Muscle of back (tissue), 3 donors: ENCODE measurements at regions not wholly inside any gene's neighbourhood (a gene's known extent, or its start where the extent isn't known, plus 50 kb on each side); places are given as distances from the start of the nearest gene placed in this dataset.

Experiments
- DNase-seq, 3 donors: peaks; one replicate each; pipeline versions ENCODE4 v3.0.0 to v3.0.0-alpha.2; 2013

DNA sequence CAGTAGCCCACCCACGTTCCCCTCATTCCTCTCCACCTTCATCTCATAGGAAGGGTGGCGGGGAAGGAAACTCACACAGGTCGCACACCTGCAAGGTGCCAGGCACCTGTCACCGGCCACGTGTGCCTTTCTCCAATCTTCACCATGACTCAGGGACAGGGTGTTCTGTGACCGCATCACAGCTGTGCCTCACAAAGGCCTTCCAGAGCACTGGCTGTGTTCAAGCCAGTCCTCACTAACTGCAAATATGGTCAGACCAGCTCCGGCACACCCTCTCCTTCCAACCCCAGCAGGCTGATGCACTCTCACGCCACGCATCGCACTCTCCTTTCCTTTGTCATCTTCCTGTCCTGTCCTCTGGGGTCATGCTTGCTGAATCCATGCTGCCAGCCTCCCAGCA is 415.9 kb downstream of the IRS2 start:
- DNase-seq, result no peak

DNA sequence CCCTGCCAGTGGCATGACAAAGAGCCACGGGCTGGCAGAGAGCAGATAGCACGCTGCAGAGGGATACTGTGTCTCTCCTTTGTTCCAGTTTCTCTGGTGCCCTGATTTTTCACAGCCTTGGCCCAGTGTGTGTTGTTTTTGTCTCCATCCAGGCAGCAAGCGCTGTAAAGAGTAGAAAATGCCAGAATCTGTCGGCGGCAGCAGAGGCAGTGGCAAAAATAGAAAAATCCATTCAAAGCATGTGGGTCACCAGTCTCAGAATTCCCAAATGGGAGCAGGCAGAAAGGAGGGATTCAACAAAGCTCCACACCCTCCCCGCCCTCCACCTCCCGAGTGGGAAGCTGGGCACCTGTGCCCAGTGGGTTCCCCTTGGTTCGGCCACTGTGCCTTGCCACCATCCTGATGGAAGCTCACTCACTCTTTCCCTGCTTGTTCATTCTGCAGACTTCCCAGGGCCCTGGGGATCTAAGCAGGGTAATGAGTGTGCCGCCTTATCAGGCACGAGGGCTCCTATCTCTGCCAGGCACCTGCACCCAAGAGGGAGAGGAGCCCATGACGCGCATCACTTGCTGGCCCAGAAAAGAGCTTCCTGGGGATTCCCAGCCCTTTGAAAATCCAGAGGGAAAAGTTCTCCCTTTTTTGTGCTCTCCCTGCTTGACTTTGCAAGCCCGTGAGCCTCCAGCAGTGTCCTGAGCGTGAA is 416.9 kb downstream of the IRS2 start:
- no peak for DNase-seq

DNA sequence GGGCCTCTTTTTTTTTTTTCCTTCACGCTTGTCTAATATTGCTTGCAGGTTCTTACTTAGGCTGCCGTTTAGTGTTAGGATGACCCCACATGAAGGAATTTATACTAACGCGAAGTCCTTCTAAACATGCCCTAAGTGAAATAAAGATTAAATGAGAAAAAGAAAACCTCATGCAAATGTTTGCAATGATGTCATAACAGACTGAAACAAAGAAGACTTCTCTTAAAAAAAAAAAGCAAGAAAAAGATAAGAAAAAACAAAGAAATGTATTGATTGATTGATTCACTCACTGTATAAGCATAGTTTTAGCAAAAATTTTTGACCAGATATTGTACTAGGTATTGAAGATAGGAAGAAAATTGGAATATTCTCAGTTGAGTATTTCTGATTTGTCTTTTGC is 418.2 kb downstream of the IRS2 start:
- no peak for DNase-seq

DNA sequence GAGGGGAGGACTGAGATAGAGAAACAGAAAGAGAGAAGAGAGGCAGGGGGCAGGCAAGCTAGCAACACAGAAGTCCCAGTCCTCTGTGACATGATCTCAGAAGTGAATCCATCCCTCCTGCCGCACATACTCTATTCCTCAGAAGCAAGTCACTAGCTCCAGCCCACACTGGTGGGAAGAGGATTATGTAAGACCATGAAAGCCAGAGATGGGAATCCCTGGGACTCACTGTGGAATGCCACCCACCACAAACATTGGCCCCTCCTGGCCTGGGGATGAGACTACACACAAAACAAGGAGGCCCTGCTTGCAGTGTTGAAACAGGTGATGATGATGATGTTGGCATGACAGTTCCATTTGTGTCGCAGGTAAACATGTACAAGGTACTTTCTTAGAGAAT is 419.9 kb downstream of the IRS2 start:
- no peak for DNase-seq

DNA sequence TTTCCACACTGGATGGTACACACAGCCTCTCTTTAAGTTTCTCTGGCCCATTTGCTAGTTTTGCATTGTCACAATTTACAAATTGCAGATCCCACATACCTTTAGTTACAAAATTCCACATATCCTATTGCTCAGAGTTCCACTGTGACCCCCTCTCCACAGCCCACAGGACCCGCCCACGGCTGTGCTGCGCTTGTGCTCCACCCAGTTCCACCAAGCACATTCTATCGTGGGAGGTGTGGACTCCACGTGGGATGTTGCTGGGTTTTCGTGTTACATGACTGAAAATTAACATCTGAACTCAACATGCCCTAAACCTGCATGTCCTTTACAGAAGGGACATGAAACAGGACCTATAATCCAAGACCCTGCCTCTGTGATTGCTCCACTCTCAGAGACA is 423.0 kb downstream of the IRS2 start:
- no peak for DNase-seq

DNA sequence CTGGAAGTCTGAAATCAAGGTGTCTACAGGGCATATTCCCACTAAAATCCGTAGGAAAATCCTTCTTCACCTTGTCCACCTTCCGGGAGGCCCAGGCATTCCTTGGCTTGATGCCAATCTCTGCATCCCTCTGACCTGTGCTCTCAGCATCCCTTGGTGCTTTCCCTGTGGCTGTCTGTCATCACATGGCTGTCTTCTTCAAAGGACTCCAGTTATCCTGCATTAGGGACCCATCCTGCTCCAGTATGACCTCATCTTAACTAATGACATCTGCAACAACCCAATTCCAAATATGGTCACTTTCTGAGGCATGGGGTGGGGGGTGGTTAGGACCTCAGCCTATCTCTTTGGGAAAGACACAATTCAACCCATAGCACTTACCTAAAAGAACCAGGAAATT is 423.8 kb downstream of the IRS2 start:
- DNase-seq, result no peak

DNA sequence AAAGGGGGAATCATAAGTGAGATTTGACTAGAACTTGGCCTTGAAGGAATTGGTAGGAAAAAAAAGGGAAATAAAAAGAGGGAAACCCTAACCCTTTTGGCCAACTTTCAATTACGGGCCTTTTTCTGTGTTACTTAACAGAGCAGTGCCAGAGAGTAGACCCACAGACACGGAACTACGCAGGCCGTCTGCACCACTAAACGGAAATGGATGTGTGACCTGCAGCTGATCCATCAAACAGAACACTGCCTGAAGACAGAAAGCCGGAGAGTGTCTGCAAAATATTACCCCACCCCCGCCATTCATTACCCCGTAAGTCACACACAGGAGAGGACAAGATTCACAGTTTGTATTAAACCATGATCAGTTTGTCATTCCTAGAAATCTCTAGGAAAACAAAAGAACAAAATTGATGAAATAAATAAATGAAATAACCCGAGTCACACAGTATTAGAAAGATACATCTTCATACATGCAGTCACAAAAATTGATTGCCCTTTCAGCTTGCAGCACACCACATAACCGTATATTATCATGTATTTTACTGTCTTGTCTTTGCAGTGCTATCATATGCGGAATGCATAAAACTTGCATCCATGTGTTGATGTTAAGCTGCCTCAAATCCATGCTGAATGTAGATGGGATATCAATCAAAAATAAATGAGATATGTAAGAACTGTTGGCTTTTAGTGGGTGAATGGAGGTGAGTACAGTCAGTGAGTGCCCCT is 424.7 kb downstream of the IRS2 start:
- no peak for DNase-seq

DNA sequence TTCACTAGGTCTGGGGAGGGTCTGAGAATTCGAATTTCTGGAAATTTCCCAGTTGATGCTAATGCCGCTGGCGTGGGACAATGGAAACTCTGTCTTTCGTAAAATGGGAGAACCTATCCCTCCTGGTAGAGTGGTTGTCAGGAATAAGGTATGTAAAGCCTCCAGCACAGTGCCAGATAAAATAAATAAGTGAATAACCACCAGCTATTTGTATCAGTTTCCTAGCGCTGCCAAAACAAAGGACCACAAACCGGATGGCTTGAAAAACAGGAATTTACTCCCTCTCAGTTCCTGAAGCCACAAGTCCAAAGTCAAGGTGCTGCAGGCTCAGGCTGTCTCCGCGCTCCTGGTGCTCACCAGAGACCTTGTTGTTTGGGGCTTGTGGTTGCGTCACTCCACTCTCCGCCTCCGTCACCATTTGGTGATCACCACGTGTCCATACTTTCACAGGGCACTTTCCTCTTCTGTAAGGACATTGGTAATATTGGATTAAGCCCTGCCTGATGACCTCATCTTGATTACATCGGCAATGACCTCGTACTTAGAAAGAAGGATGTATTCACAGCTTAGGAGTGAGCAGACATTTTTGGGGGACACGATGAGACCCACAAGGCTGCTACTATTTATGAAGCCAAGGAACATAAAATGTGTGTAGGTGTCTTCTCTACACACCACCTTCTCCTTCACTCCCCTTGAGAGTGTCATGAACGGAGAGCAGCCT is 428.5 kb downstream of the IRS2 start:
- DNase-seq, result no peak

DNA sequence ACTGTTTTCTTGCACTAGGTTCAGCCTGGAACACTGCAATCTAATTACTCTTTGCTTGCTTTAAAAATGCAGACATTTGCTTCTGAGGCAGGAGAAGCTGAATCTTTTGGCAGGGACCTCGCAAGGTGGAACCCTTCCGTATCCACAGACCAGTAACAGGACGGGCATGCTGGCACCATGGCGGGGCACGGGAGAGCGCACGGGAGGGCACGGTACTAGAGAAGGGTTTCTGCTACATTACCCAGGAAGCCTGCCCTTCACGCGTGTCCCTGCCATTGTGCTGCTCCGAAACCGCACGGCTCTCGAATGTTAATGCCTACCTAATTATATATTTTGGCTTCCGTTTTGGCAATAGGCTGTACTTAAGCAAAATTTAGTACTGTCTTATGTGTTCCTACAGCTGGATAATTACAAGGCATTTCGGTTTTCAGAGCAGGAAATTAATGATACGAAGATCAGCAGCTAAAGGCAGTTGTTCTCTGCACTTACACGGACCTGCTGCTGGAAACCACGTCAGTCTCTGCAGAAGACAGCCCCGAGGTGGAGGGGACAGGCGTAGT is 430.4 kb downstream of the IRS2 start:
- DNase-seq, result no peak

DNA sequence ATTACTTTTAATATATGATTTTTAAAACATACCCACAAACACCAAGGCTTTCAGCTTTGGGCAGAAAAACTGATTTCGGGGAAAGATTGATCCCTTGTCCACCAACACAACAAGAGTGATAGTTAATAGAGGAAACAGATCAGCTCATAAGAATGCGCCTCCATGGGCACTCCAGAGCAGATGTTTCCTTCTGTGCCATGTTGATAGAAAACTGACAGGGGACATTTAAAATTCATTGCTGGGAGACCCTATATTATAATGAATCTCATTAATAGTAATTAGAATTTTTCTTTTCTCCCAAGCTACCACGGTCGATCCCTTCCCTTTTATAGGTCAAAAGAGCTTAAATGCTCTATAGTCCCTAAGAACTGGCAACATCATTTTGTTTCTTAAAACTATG is 431.2 kb downstream of the IRS2 start:
- no peak for DNase-seq

DNA sequence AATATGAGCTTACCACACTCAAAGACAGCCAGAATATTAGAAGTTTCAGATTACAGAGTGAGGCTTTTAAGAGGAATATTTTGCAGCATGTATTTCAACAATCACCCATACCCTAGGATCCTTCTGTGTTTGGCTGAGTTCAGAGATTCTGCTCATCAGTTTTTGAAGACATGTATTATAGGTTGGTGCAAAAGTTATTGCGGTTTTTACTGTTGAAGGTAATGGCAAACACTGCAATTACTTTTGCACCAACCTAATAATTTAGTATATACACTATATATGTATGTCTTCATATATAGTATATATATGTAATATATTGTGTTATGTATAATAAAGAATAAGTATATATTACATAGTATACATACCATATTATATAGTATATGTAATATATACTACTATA is 435.1 kb downstream of the IRS2 start:
- no peak for DNase-seq

DNA sequence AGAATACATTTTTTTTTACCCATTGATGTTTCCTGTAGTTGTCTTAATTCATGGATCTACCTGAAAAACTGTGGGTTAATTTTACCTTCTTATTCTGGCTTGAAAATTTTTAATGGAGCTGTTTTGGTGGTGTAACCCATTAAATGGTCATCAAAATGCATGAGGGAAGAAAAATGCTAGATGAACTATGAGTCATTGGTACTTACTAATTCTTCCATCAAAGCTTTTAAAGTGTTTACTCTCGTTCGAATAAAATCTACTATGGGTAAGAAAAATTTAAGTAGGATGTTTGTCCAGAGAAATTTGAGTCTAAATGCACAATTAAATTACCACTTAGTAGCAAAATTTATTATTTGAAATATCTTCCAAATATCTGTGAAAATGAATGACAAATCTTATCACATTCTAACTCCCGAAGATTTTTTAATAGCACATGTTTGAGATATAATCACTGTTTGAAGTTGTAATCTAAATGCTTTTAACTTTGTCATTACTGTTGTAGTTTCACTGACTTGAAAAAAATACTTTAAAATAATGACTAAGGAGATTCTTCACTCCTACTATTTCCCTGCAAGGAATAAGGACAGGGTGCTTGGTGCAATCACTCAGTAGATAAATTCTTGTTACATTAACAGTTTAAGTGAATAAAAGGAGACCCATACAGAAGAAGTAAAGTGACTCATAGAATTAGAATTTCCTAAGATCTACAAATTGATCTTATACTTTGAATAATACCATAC is 437.7 kb downstream of the IRS2 start:
- peak in 1 of 3 donors; percentile 48 for DNase-seq

DNA sequence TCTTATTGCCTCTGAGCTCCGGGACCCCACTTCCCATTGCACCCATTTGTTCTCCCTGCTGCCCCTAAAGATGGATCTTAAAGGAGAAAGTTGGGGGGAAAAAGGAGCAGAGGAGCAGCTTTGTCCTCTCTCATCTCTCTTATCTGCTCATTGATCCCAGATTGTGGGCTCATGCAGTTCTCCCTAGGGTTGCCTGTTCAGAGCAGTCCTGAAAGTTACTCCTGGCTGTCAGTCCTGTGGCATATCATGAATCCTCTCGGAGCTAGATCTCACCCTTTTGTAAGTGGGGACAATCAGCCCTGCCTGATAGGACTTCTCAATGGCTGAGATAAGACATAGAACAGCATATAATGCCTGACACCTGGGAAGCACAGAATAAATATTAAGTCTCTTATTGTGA is 440.3 kb downstream of the IRS2 start:
- no peak for DNase-seq

DNA sequence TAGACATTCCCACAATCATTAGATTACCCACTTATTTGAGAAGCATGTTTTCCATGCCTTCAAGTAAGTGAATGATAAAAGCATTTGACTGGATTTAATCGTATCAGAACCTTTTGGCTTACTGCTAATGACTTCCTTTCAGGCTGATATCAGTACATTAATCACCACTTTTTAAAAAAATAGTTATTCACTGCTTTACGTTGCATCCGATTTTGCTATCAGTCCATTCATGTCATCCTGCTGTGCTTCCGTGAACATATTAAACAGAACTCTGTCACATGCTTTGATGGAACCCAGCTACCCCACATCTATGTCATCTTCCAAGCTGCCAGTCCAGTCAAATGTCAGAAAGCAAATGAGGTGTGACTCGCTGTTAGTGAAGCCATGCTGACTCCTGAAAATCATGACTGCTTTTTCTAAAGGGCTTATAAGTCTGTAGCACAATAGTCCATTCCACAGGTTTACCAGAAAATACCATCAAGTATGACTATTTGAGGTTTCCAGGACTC is 440.9 kb downstream of the IRS2 start:
- peak in 1 of 3 donors; percentile 53 for DNase-seq

DNA sequence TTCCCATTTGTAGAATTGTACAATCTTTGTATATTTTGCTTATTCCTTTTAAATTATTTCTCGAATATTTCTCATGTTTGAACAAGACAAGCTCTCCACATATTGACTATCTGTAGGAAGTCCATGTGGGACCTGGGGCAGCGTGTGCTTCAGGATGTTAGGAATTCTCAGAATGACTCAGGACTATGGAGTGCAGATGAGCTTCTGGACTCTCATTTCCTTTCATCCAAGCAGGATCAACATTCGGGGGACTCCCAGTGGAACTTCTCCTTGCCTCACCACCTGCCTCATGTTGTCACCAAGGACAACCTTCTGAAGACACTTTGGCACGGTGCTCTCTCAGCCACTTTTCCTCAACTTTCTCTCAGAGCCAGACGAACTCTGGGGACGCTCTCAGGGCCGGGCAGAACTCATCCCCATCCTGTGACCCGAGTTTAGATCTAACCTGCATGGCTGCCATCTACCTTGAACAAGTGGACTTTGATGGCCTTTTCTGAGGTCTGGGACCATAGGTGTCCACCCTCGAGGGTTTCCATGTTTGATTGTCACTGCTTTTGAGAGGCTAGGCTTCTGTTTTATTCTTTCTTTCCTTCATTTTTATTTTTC is 441.7 kb downstream of the IRS2 start:
- DNase-seq, result peak in 1 of 3 donors; percentile 36

DNA sequence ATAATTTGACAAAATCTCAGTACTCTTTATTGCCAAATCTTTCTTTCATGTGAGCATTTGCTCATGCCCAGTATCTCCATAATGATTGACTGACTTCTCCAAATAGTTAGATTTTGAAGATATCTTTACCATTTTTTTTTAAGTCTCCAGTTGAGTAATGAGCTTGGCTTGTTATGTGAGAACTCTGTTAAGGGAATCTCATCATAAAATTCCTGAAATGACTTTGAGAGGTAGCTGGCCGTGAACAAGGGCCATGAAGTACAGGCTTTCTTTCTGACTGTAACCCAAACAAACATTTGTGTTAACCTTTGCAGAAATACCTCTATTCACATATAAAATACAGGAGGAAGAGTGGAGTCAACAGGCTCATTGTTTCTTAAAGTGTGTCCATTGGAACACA is 449.7 kb downstream of the IRS2 start:
- DNase-seq, result peak in 1 of 3 donors; percentile 60

DNA sequence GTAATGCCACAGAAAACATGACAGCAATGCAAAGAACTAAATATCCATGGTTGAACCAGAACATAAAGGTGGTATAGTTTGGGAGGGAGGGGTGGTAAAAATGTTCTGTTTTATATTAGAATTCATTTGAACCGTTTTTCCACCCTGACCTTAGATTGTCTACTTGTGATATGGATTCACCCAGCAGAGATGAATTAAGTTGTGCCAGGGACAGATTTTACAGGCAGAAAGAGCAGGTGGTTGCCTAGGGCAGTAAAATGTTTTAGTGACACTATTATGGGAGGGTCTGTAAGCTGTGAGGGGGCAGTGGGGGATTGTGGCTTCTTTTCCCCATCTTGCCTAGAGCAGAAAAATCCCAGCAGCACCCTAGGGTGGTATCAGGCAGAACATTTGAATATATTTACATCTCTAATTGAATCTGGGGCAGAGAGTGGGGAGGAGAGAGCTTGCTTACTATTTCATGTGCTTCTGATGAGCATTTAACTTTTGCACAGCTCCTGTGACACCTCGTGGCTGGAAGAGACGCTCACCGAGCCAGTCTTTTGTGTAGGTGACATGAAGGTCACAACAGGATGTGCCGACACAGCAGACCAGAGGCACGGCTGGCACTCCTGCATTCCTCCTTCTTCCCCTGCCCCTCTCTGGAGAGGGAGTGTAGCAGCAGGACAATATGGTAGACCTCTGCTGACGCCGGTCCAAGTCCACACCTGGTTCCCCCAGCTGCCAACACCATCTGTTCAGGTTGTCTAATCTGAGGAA is 452.3 kb downstream of the IRS2 start:
- no peak for DNase-seq

DNA sequence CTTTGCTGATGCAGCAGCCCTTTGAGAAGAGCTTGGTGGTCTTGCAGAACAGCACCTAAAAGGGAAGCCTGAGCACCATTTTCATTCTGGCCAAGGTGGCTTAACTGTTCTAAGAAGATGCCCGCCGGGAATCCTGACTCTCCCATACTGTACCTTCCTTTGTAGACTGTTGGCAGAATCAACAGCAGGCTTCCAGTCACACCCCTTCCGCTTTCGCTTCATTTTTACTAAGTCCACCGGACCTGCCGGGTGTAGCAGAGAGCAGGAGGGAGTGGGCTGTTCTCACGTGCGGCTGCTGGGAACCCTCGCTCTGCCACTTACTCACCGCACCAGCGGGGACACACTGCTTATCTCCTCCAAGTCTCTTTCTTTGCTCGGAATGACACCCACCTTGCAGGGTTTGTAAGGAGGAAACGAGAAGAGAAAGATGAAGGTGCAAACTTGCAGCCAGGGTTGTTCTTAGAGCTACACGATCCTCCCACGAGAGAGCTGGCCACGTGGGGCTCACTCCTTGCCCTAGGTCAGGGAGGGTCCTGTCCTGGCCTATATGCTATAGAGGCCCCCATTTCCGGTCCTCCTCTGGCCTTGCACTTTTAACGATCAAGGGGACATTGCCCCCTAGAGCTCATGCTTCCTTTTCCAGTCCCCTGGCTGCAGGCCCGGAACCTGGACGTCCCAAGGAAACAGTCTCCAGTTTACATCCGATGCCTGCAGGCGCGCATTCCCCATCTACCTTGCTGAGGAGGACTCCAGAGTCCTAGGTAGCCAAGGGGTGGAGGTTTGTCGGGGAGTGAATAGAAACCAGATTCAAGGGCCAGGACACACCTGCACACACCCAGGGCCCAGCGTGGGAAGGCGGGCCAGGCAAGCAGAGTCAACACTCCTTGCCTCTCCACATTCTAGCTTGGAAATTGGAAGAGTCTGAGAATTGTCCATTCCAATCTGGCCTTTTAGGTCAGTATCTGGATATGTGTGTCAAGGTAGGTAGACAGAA is 453.6 kb downstream of the IRS2 start:
- no peak for DNase-seq

DNA sequence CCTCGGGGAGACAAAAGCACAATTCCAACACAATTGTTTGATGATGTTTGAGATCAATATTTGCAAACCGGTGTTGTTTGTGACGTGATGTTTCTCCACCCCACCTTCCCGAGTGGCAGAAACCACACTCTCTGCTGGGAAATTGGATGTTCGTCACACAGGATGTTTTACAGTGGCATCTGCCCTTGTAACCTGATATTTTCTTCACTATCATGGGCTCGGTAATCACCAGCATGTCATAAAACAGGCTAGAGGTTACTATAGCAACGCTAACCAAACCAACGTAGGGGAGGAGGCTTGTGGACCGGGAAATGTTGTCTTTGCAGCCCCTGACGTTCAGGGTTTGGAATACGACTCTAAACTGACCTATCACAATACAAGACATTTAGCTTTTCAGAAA is 454.5 kb downstream of the IRS2 start:
- peak in 2 of 3 donors; percentile 10 to 37 for DNase-seq
